ENCODE measurements at regions not wholly inside any gene's neighbourhood (a gene's known extent, or its start where the extent isn't known, plus 50 kb on each side); places are given as distances from the start of the nearest gene placed in this dataset.

- TF ChIP-seq, protein P1, sequence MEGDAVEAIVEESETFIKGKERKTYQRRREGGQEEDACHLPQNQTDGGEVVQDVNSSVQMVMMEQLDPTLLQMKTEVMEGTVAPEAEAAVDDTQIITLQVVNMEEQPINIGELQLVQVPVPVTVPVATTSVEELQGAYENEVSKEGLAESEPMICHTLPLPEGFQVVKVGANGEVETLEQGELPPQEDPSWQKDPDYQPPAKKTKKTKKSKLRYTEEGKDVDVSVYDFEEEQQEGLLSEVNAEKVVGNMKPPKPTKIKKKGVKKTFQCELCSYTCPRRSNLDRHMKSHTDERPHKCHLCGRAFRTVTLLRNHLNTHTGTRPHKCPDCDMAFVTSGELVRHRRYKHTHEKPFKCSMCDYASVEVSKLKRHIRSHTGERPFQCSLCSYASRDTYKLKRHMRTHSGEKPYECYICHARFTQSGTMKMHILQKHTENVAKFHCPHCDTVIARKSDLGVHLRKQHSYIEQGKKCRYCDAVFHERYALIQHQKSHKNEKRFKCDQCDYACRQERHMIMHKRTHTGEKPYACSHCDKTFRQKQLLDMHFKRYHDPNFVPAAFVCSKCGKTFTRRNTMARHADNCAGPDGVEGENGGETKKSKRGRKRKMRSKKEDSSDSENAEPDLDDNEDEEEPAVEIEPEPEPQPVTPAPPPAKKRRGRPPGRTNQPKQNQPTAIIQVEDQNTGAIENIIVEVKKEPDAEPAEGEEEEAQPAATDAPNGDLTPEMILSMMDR (IDR thresholded peaks at IDR 0.05), result no peak
- no peak for TF ChIP-seq POLR2A (IDR thresholded peaks at IDR 0.05)
- no peak for TF ChIP-seq POLR2AphosphoS5 (IDR thresholded peaks at IDR 0.05)
- TF ChIP-seq EP300 (IDR thresholded peaks at IDR 0.05), result no peak
Observed at GRCh38 chr1:232422098-232422497, 207.8 kb downstream of the SIPA1L2 start.

Data from gastroesophageal sphincter (tissue), 3 donors.